OCI-LY1 (cell line): ENCODE measurements at regions not wholly inside any gene's neighbourhood (a gene's known extent, or its start where the extent isn't known, plus 50 kb on each side); places are given as distances from the start of the nearest gene placed in this dataset.

Experiments used
- H2AFZ ChIP-seq: fragments of 200-600 bp; sonication (generic), shearing (Covaris generic); 2 replicates; pipeline ENCODE4 v1.6.0; 2014; ENCODE audit warnings: antibody characterized with exemption, mild to moderate bottlenecking, low read length
- H3F3A ChIP-seq: fragments of 200-600 bp; sonication (generic), shearing (Covaris generic); 2 replicates; pipeline ENCODE4 v1.6.0; 2014; ENCODE audit warnings: mild to moderate bottlenecking, antibody characterized with exemption, low read length, moderate library complexity; ENCODE audit not compliant: insufficient read depth
- H3K27ac ChIP-seq: fragments of 200-600 bp; sonication (generic); 2 replicates; pipeline ENCODE4 v1.5.1; 2014; ENCODE audit warnings: low read length, mixed run types, mild to moderate bottlenecking, low read depth; ENCODE audit not compliant: poor library complexity, severe bottlenecking
- H3K27me3 ChIP-seq: fragments of 200-600 bp; sonication (generic); 2 replicates; pipeline ENCODE4 v1.6.0; 2014; ENCODE audit warnings: antibody characterized with exemption, mild to moderate bottlenecking, low read length, moderate library complexity; ENCODE audit not compliant: insufficient read depth
- H3K36me3 ChIP-seq: fragments of 200-600 bp; sonication (generic); 2 replicates; pipeline ENCODE4 v1.6.1; 2014; ENCODE audit warnings: mild to moderate bottlenecking, antibody characterized with exemption, low read length, moderate library complexity, mixed read lengths; ENCODE audit not compliant: insufficient read depth
- H3K4me1 ChIP-seq: fragments of 200-600 bp; sonication (generic); 2 replicates; pipeline ENCODE4 v1.5.1; 2014; ENCODE audit warnings: mild to moderate bottlenecking, low read length, moderate library complexity; ENCODE audit not compliant: insufficient read depth, severe bottlenecking
- H3K4me2 ChIP-seq: fragments of 200-600 bp; sonication (generic), shearing (Covaris generic); 2 replicates; pipeline ENCODE4 v1.6.1; 2014; ENCODE audit warnings: low read length
- H3K4me3 ChIP-seq: fragments of 200-600 bp; sonication (generic); 2 replicates; pipeline ENCODE4 v1.5.1; 2014; ENCODE audit warnings: low read length, low read depth, mild to moderate bottlenecking, mixed read lengths; ENCODE audit not compliant: poor library complexity, severe bottlenecking
- H3K79me2 ChIP-seq: fragments of 200-600 bp; shearing (Covaris generic); 2 replicates; pipeline ENCODE4 v1.6.1; 2016; ENCODE audit warnings: mixed run types, low read length, mixed read lengths; ENCODE audit not compliant: insufficient read depth
- H3K9ac ChIP-seq: fragments of 200-600 bp; sonication (generic), shearing (Covaris generic); 2 replicates; pipeline ENCODE4 v1.6.1; 2014; ENCODE audit warnings: mild to moderate bottlenecking, low read length, mixed read lengths
- H3K9me2 ChIP-seq: fragments of 200-600 bp; sonication (generic), shearing (Covaris generic); 2 replicates; pipeline ENCODE4 v1.6.1; 2014; ENCODE audit warnings: low read depth, mild to moderate bottlenecking, low read length, mixed read lengths
- H3K9me3 ChIP-seq: fragments of 200-600 bp; shearing (Covaris generic); 2 replicates; pipeline ENCODE4 v1.6.1; 2014; ENCODE audit warnings: low read length, mixed read lengths
- H4K20me1 ChIP-seq: fragments of 200-600 bp; sonication (generic), shearing (Covaris generic); 2 replicates; pipeline ENCODE4 v1.6.0; 2016; ENCODE audit warnings: mild to moderate bottlenecking, low read length; ENCODE audit not compliant: insufficient read depth
- EZH2 ChIP-seq: fragments of 200-600 bp; sonication (generic), shearing (Covaris generic); IDR thresholded peaks from 2 replicates; pipeline ENCODE4 v1.8.0; 2017; ENCODE audit warnings: borderline replicate concordance, mixed run types, mild to moderate bottlenecking, antibody characterized with exemption, low read length, moderate library complexity, mixed read lengths
- TF ChIP-seq, protein P1 (sequence below): fragments of 200-600 bp; sonication (generic), shearing (Covaris generic); IDR thresholded peaks from 2 replicates; pipeline ENCODE4 v1.5.1; 2017; ENCODE audit warnings: mild to moderate bottlenecking, antibody characterized with exemption, low read length, moderate library complexity, mixed read lengths

DNA sequence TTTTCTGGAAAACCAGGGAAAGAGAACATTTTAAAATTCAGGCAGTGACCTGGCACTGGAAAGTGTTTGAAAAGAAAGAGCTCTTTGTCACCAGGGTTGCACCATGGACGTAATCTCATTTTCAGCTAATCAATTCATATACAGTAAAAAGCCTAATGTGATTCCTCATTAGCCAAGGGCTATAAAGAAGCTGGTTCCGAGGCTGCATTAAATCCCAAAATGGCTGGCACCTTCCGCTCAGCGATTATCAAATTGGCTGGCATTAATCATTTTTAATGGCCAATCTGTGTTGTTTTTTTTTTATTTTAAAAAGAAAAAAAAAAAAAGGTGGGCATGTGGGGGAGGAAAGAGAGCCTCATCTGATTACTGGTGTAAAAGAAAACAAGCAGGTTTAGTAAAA, 341.4 kb downstream of the RAB28 start:
- Histone ChIP-seq H3K4me1 (no peaks in the 10 kb centered on the region), H3K4me2 (no peak overlapping the region), H3K36me3 (no peaks in the 10 kb centered on the region), H3K9me3 (no peaks in the 10 kb centered on the region), H2AFZ (no peak overlapping the region), H3K9me2 (no peaks in the 10 kb centered on the region), H3K9ac (no peak overlapping the region), H3F3A (no peaks in the 10 kb centered on the region), H3K79me2 (no peaks in the 10 kb centered on the region), H3K4me3 (no peak overlapping the region), H4K20me1 (no peaks in the 10 kb centered on the region), H3K27ac (no peak overlapping the region), H3K27me3 (no peaks in the 10 kb centered on the region)
- TF ChIP-seq EZH2, result no peak
- TF ChIP-seq, protein P1, sequence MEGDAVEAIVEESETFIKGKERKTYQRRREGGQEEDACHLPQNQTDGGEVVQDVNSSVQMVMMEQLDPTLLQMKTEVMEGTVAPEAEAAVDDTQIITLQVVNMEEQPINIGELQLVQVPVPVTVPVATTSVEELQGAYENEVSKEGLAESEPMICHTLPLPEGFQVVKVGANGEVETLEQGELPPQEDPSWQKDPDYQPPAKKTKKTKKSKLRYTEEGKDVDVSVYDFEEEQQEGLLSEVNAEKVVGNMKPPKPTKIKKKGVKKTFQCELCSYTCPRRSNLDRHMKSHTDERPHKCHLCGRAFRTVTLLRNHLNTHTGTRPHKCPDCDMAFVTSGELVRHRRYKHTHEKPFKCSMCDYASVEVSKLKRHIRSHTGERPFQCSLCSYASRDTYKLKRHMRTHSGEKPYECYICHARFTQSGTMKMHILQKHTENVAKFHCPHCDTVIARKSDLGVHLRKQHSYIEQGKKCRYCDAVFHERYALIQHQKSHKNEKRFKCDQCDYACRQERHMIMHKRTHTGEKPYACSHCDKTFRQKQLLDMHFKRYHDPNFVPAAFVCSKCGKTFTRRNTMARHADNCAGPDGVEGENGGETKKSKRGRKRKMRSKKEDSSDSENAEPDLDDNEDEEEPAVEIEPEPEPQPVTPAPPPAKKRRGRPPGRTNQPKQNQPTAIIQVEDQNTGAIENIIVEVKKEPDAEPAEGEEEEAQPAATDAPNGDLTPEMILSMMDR, result no peak

DNA sequence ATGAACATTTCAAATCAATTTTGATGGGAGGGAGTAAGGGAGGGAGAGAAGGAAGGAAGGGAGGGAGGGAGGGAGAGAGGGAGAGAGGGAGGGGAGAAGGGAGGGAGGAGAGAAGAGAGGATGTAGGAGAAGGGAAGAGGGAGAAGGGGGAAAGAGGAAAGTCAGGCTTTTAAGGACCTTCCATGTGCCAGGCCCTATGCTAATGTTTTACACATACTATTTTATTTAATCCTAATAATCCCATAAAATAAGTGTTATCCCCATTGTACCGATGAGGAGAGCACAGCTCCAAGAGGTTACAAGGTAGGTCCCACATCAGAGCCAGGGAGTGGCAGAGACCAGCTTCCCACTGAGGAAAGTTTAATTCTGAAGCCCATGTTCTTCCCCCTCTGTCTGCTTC, 341.9 kb downstream of the RAB28 start:
- Histone ChIP-seq H3K27ac (no peak overlapping the region), H3K9ac (no peak overlapping the region), H3K9me3 (no peaks in the 10 kb centered on the region), H3K4me1 (no peaks in the 10 kb centered on the region), H3K9me2 (no peaks in the 10 kb centered on the region), H3K4me3 (no peak overlapping the region), H3F3A (no peaks in the 10 kb centered on the region), H3K4me2 (no peak overlapping the region), H3K27me3 (no peaks in the 10 kb centered on the region), H3K36me3 (no peaks in the 10 kb centered on the region), H3K79me2 (no peaks in the 10 kb centered on the region), H4K20me1 (no peaks in the 10 kb centered on the region), H2AFZ (no peak overlapping the region)
- TF ChIP-seq EZH2, result no peak
- TF ChIP-seq, protein P1, result no peak

DNA sequence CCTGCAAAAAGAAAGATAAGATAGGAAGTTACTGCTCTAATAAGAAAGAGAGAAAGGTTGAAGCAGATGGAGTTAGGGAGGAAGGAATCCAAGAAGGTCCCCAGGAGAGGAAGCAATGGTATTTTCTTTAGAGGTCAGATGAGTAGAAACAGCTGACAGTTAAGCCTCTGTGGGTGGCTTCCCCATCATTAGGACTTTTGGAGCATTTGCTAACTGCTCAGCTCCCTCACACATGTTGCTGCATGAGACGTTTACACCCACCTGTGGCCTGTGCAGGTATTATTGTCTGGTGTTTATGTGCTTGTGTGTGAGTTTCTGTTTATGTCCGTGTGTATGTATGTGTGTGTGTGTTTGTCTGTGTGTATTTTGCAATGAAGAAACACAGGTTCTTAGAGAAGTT, 346.8 kb downstream of the RAB28 start:
- Histone ChIP-seq H3K4me1 (no peaks in the 10 kb centered on the region), H3K4me3 (no peak overlapping the region), H3K9me3 (no peaks in the 10 kb centered on the region), H3K79me2 (no peaks in the 10 kb centered on the region), H3K4me2 (no peak overlapping the region), H2AFZ (no peak overlapping the region), H3K27me3 (no peaks in the 10 kb centered on the region), H3K36me3 (no peaks in the 10 kb centered on the region), H3K9ac (no peak overlapping the region), H4K20me1 (no peaks in the 10 kb centered on the region), H3K9me2 (no peaks in the 10 kb centered on the region), H3F3A (no peaks in the 10 kb centered on the region), H3K27ac (no peak overlapping the region)
- no peak for TF ChIP-seq EZH2
- TF ChIP-seq, protein P1, result no peak
